Fibroblast of lung (primary cell): ENCODE measurements at regions not wholly inside any gene's neighbourhood (a gene's known extent, or its start where the extent isn't known, plus 50 kb on each side); places are given as distances from the start of the nearest gene placed in this dataset.

Source experiments
- DNase-seq, 2 donors: peaks; one replicate each; pipeline versions ENCODE4 v3.0.0 to v3.0.0-alpha.2; 2010; ENCODE audit warnings: low read depth in 2 of 2
- H2AFZ ChIP-seq: 2 replicates; pipeline ENCODE4 v1.5.1; 2012; ENCODE audit warnings: low read length, control low read depth, inconsistent platforms
- H3K27ac ChIP-seq: 2 replicates; pipeline ENCODE4 v1.5.1; 2011; ENCODE audit warnings: low read length, control low read depth; ENCODE audit not compliant: insufficient read depth
- H3K27me3 ChIP-seq: 2 replicates; pipeline ENCODE4 v1.5.1; 2011; ENCODE audit warnings: mild to moderate bottlenecking, low read length; ENCODE audit not compliant: control insufficient read depth, insufficient read depth
- H3K36me3 ChIP-seq: 2 replicates; pipeline ENCODE4 v1.5.1; 2011; ENCODE audit warnings: low read length; ENCODE audit not compliant: control insufficient read depth, insufficient read depth
- H3K4me1 ChIP-seq: 2 replicates; pipeline ENCODE4 v1.5.1; 2011; ENCODE audit warnings: low read length; ENCODE audit not compliant: control insufficient read depth, insufficient read depth; ENCODE audit errors: extremely low read depth
- H3K4me2 ChIP-seq: 2 replicates; pipeline ENCODE4 v1.5.1; 2011; ENCODE audit warnings: low read length, control low read depth; ENCODE audit not compliant: insufficient read depth; ENCODE audit errors: extremely low read depth
- H3K4me3 ChIP-seq, 4 experiments: fragments of 200-600 bp in 1 of 4; sonication (generic) in 1 of 4; replicated peaks in 1 of 4; 2 replicates each; pipeline ENCODE4 v1.5.1; 2011 to 2016; ENCODE audit warnings: low read length in 4 of 4, low read depth in 3 of 4, mild to moderate bottlenecking in 3 of 4, control low read depth in 2 of 4, inconsistent platforms in 1 of 4, mixed read lengths in 1 of 4; ENCODE audit not compliant: insufficient read depth in 1 of 4; ENCODE audit errors: control extremely low read depth in 1 of 4
- H3K79me2 ChIP-seq: 2 replicates; pipeline ENCODE4 v1.5.1; 2012; ENCODE audit warnings: mild to moderate bottlenecking, low read length, inconsistent platforms; ENCODE audit not compliant: control insufficient read depth, insufficient read depth
- H3K9ac ChIP-seq: 2 replicates; pipeline ENCODE4 v1.5.1; 2011; ENCODE audit warnings: mild to moderate bottlenecking, low read length, control low read depth; ENCODE audit not compliant: insufficient read depth
- H3K9me3 ChIP-seq: 2 replicates; pipeline ENCODE4 v1.5.1; 2012; ENCODE audit warnings: low read depth, low read length; ENCODE audit not compliant: control insufficient read depth, insufficient read depth
- H4K20me1 ChIP-seq: 2 replicates; pipeline ENCODE4 v1.5.1; 2011; ENCODE audit warnings: low read length; ENCODE audit not compliant: control insufficient read depth, insufficient read depth; ENCODE audit errors: extremely low read depth
- CTCF ChIP-seq, 2 donors: IDR thresholded peaks in 1 of 2; conservative IDR thresholded peaks in 1 of 2; 1 replicate in 1 of 2; 2 replicates in 1 of 2; pipeline ENCODE4 v1.5.1; 2011 to 2012; ENCODE audit warnings: low read length in 2 of 2, control low read depth in 1 of 2, inconsistent platforms in 1 of 2, low read depth in 1 of 2, mild to moderate bottlenecking in 1 of 2
- EZH2 ChIP-seq: IDR thresholded peaks from 2 replicates; pipeline ENCODE4 v1.5.1; 2012; ENCODE audit warnings: low read length, control low read depth, mild to moderate bottlenecking; ENCODE audit errors: missing control alignments

- DNase-seq: no peak
- H3K27me3 ChIP-seq: no peaks in the 10 kb centered on the region
- TF ChIP-seq EZH2 (no peak), CTCF (conservative IDR thresholded peaks at IDR 0.05 in 1 of 2, IDR thresholded peaks at IDR 0.05 in 1 of 2; ENCODE audit: low read depth in 1 of 2, low read length in 2 of 2) (no peak)
- H2AFZ ChIP-seq: no peak overlapping the region
- no peaks in the 10 kb centered on the region for H4K20me1 ChIP-seq
- H3K36me3 ChIP-seq: no peaks in the 10 kb centered on the region
- H3K4me3 ChIP-seq: no peak overlapping the region
- no peak overlapping the region for H3K9ac ChIP-seq
- H3K4me1 ChIP-seq: no peaks in the 10 kb centered on the region
- no peaks in the 10 kb centered on the region for H3K9me3 ChIP-seq
- no peak overlapping the region for H3K4me2 ChIP-seq
- no peaks in the 10 kb centered on the region for H3K79me2 ChIP-seq
- no peak overlapping the region for H3K27ac ChIP-seq
These were observed 1374.0 kb upstream of the TENM4 start for GRCh38 chr11:80814813-80815212.

GRCh38 chr11:80810695-80811094 lies 1369.9 kb upstream of the TENM4 start:
- no peak overlapping the region for H3K9ac ChIP-seq
- no peak for TF ChIP-seq CTCF (conservative IDR thresholded peaks at IDR 0.05 in 1 of 2, IDR thresholded peaks at IDR 0.05 in 1 of 2; ENCODE audit: low read depth in 1 of 2, low read length in 2 of 2)
- no peak for TF ChIP-seq EZH2
- DNase-seq: no peak
- H3K27me3 ChIP-seq: no peaks in the 10 kb centered on the region
- H3K36me3 ChIP-seq: no peaks in the 10 kb centered on the region
- H3K4me1 ChIP-seq: no peaks in the 10 kb centered on the region
- H4K20me1 ChIP-seq: no peaks in the 10 kb centered on the region
- no peaks in the 10 kb centered on the region for H3K79me2 ChIP-seq
- no peak overlapping the region for H3K4me3 ChIP-seq
- no peak overlapping the region for H3K27ac ChIP-seq
- no peak overlapping the region for H3K4me2 ChIP-seq
- H3K9me3 ChIP-seq: no peaks in the 10 kb centered on the region
- no peak overlapping the region for H2AFZ ChIP-seq

- no peak for DNase-seq
- H3K4me3 ChIP-seq: no peak overlapping the region
- no peaks in the 10 kb centered on the region for H3K79me2 ChIP-seq
- no peaks in the 10 kb centered on the region for H3K27me3 ChIP-seq
- no peaks in the 10 kb centered on the region for H3K4me1 ChIP-seq
- H3K9ac ChIP-seq: no peak overlapping the region
- H3K4me2 ChIP-seq: no peak overlapping the region
- no peaks in the 10 kb centered on the region for H3K36me3 ChIP-seq
- H2AFZ ChIP-seq: no peak overlapping the region
- H4K20me1 ChIP-seq: no peaks in the 10 kb centered on the region
- no peaks in the 10 kb centered on the region for H3K9me3 ChIP-seq
- H3K27ac ChIP-seq: no peak overlapping the region
- no peak for TF ChIP-seq EZH2
- TF ChIP-seq CTCF (conservative IDR thresholded peaks at IDR 0.05 in 1 of 2, IDR thresholded peaks at IDR 0.05 in 1 of 2; ENCODE audit: low read depth in 1 of 2, low read length in 2 of 2): no peak
These were observed 1357.3 kb upstream of the TENM4 start for GRCh38 chr11:80798174-80798573.
